Mesendoderm (in vitro differentiated cells): ENCODE measurements at regions not wholly inside any gene's neighbourhood (a gene's known extent, or its start where the extent isn't known, plus 50 kb on each side); places are given as distances from the start of the nearest gene placed in this dataset.

Experiments
- DNase-seq: peaks from one replicate; pipeline ENCODE4 v3.0.0; 2013
- H2AK5ac ChIP-seq: 2 replicates; pipeline ENCODE4 v1.6.1; 2013; ENCODE audit warnings: low read length, inconsistent platforms
- H2BK120ac ChIP-seq: 2 replicates; pipeline ENCODE4 v1.6.1; 2013; ENCODE audit warnings: low read depth, mild to moderate bottlenecking, low read length, moderate library complexity, mixed read lengths
- H2BK15ac ChIP-seq: replicated peaks from 2 replicates; pipeline ENCODE4 v1.6.1; 2013; ENCODE audit warnings: low read depth, mild to moderate bottlenecking, moderate library complexity
- H2BK5ac ChIP-seq: 2 replicates; pipeline ENCODE4 v1.6.1; 2013; ENCODE audit warnings: low read length, inconsistent platforms
- H3K18ac ChIP-seq: 2 replicates; pipeline ENCODE4 v1.6.1; 2013; ENCODE audit warnings: mild to moderate bottlenecking, low read length, mixed read lengths
- H3K23ac ChIP-seq: one replicate; pipeline ENCODE4 v1.6.1; 2013; ENCODE audit warnings: low read length
- H3K27ac ChIP-seq: 2 replicates; pipeline ENCODE4 v1.5.1; 2013; ENCODE audit warnings: low read depth, mild to moderate bottlenecking, inconsistent platforms, low read length, moderate library complexity
- H3K27me3 ChIP-seq: 2 replicates; pipeline ENCODE4 v1.6.1; 2013; ENCODE audit warnings: low read length, control low read depth, mild to moderate bottlenecking, inconsistent platforms; ENCODE audit not compliant: insufficient read depth, poor library complexity
- H3K36me3 ChIP-seq: 2 replicates; pipeline ENCODE4 v1.6.1; 2013; ENCODE audit warnings: low read length, inconsistent platforms; ENCODE audit not compliant: control insufficient read depth, insufficient read depth
- H3K4ac ChIP-seq: one replicate; pipeline ENCODE4 v1.6.1; 2013; ENCODE audit warnings: low read depth, mild to moderate bottlenecking, low read length, moderate library complexity
- H3K4me1 ChIP-seq: 2 replicates; pipeline ENCODE4 v1.6.1; 2013; ENCODE audit warnings: low read depth, low read length, inconsistent platforms; ENCODE audit not compliant: control insufficient read depth
- H3K4me2 ChIP-seq: 2 replicates; pipeline ENCODE4 v1.6.1; 2013; ENCODE audit warnings: low read length
- H3K4me3 ChIP-seq: 2 replicates; pipeline ENCODE4 v1.5.1; 2013; ENCODE audit warnings: mild to moderate bottlenecking, low read length
- H3K56ac ChIP-seq: one replicate; pipeline ENCODE4 v1.6.1; 2013; ENCODE audit warnings: low read length
- H3K79me1 ChIP-seq: 2 replicates; pipeline ENCODE4 v1.6.1; 2013; ENCODE audit warnings: low read length, inconsistent platforms
- H3K79me2 ChIP-seq: 2 replicates; pipeline ENCODE4 v1.6.1; 2013; ENCODE audit warnings: mild to moderate bottlenecking, low read length; ENCODE audit not compliant: control insufficient read depth, insufficient read depth
- H3K9ac ChIP-seq: 2 replicates; pipeline ENCODE4 v1.6.1; 2013; ENCODE audit warnings: low read length, inconsistent platforms
- H4K5ac ChIP-seq: one replicate; pipeline ENCODE4 v1.6.1; 2013; ENCODE audit warnings: low read length
- H4K8ac ChIP-seq: one replicate; pipeline ENCODE4 v1.6.1; 2013; ENCODE audit warnings: low read depth, mild to moderate bottlenecking, control low read depth, low read length, moderate library complexity
- WGBS: extraction: QIAGEN DNeasy Blood & Tissue Kit; methylation state at CpG from one replicate; pipeline ENCODE4 v1.1.7; 2013; ENCODE audit warnings: low lambda C conversion rate, missing lambda C conversion rate; ENCODE audit not compliant: insufficient coverage; ENCODE audit errors: extremely low coverage; 5-methylcytosine and 5-hydroxymethylcytosine counted together

DNA sequence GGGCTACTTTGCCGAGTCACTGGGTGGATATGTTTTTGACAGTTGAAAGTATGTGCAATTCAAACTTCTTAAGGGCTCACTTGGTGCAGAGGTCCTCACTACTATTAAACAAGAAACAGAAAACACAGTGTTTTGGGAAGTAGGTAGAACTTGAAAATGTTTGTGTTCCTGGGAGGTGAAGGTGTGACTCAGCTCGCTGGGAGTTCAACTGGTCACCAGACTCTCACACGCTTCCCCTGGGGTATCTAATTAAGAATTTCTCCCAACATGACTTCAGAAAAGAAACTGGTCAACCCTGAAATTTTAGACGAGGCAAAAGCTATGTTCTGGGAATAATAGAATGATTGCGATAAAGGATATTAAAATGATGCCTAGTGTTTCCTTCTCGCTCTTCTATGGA, 1039.8 kb upstream of the SEMA6D start:
- Histone ChIP-seq H3K4ac (peak overlapping the region; percentile 55), H3K79me2 (no peaks in the 10 kb centered on the region), H3K4me3 (no peak overlapping the region), H4K5ac (no peak overlapping the region), H3K79me1 (no peaks in the 10 kb centered on the region), H3K36me3 (no peaks in the 10 kb centered on the region), H2AK5ac (no peak overlapping the region), H2BK5ac (no peak overlapping the region), H3K4me2 (no peak overlapping the region), H3K56ac (no peak overlapping the region), H3K9ac (no peak overlapping the region), H3K27ac (no peak overlapping the region), H3K23ac (no peak overlapping the region), H2BK120ac (peak overlapping the region; percentile 45), H3K18ac (peak overlapping the region; percentile 80), H4K8ac (no peak overlapping the region), H3K27me3 (no peaks in the 10 kb centered on the region), H3K4me1 (no peaks in the 10 kb centered on the region), H2BK15ac (no peak overlapping the region)
- peak; percentile 25 for DNase-seq
- no CpG with 5 or more reads among the region's 6 CpGs for whole genome bisulfite sequencing

DNA sequence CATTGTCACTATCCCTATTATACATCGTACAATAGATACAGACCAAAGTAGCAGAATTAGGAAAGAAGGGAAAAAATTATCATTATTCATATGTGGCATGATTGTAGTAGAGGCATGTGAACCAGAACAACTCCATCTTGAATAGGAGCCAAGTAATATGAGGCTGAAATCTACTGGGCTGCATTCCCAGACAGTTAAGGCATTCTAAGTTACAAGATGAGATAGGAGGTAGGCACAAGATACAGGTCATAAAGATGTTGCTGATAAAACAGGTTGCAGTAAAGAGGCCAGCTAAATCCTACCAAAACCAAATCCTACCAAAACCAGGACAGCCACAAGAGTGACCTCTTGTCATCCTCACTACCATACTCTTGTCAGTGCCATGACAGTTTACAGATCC, 1035.4 kb upstream of the SEMA6D start:
- no CpG with 5 or more reads among the region's 1 CpG for WGBS
- Histone ChIP-seq H3K23ac (no peak overlapping the region), H3K4ac (no peak overlapping the region), H4K8ac (no peak overlapping the region), H3K27ac (no peak overlapping the region), H3K27me3 (no peaks in the 10 kb centered on the region), H4K5ac (no peak overlapping the region), H3K79me1 (no peaks in the 10 kb centered on the region), H3K36me3 (no peaks in the 10 kb centered on the region), H3K9ac (no peak overlapping the region), H2AK5ac (no peak overlapping the region), H3K4me2 (no peak overlapping the region), H3K4me1 (no peaks in the 10 kb centered on the region), H3K4me3 (no peak overlapping the region), H3K18ac (no peak overlapping the region), H2BK5ac (no peak overlapping the region), H2BK15ac (no peak overlapping the region), H2BK120ac (peak overlapping the region; percentile 14), H3K56ac (no peak overlapping the region), H3K79me2 (no peaks in the 10 kb centered on the region)
- peak; percentile 4 for DNase-seq

DNA sequence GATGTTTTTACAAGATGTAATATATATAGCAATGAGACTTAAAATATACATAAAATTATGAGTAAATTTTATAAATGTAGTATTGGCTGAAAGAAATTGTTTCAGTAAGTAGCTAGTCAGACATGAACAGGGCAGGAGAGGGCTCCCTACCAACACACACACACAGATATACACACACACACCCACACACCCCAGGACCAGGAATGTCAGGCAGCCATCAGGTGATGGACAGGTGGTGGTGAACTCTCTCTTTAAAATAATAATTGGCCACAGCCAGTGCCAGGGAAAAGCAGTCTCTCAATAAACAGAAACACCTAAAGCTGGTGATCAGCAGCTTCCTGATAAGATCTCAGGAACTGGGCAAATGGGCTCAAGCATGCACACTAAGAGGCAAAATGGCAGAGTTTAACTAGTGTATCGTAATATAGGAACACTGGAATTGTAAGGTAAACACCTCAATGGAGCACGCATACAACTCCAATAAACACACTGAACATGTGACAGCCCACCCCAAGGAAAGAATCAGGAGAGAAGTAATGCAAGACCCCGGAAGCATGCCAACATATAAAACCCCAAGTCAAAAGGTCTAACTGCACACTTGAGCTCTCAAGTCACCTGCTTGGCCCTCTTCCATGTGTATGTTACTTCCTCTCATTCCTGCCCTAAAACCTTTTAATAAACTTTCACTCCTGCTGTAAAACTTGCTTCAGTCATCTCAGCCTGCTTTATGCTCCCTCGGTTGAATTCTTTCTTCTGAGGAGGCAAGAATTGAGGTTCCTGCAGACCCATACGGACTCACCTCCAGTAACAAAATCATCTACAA, 1034.1 kb upstream of the SEMA6D start:
- no peaks in the 10 kb centered on the region for H3K36me3 ChIP-seq
- DNase-seq: no peak
- no peak overlapping the region for H3K9ac ChIP-seq
- H3K27me3 ChIP-seq: no peaks in the 10 kb centered on the region
- no peak overlapping the region for H3K56ac ChIP-seq
- no peak overlapping the region for H2BK5ac ChIP-seq
- no peak overlapping the region for H2BK15ac ChIP-seq
- no peaks in the 10 kb centered on the region for H3K4me1 ChIP-seq
- H4K8ac ChIP-seq: no peak overlapping the region
- no peak overlapping the region for H3K23ac ChIP-seq
- H3K27ac ChIP-seq: no peak overlapping the region
- no peaks in the 10 kb centered on the region for H3K79me2 ChIP-seq
- WGBS: no CpG with 5 or more reads among the region's 5 CpGs
- H3K79me1 ChIP-seq: no peaks in the 10 kb centered on the region
- H3K4ac ChIP-seq: peak overlapping the region; percentile 16
- no peak overlapping the region for H3K4me2 ChIP-seq
- H2BK120ac ChIP-seq: no peak overlapping the region
- no peak overlapping the region for H4K5ac ChIP-seq
- no peak overlapping the region for H3K4me3 ChIP-seq
- H2AK5ac ChIP-seq: no peak overlapping the region
- no peak overlapping the region for H3K18ac ChIP-seq

DNA sequence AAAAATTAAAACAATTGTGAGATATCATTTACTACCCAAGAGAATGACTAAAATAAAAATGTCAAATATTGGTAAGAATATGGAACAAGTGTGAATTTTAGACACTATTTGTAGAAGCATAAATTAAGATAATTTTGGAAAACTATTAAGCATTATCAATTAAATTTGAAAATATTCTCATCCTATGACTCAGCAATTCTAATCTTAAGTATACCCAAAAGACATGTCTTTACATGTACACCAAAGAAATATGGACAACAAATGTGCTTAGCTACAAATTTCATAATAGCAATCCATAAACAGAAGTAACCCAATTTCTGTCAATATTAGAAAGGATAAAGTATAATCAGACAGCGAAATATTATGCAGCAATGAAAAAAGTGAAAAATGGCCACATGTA, 1032.2 kb upstream of the SEMA6D start:
- Histone ChIP-seq H3K36me3 (no peaks in the 10 kb centered on the region), H2BK15ac (no peak overlapping the region), H3K56ac (no peak overlapping the region), H3K27ac (no peak overlapping the region), H4K5ac (no peak overlapping the region), H3K79me2 (no peaks in the 10 kb centered on the region), H3K4me2 (no peak overlapping the region), H3K4me3 (no peak overlapping the region), H2AK5ac (no peak overlapping the region), H3K27me3 (no peaks in the 10 kb centered on the region), H4K8ac (no peak overlapping the region), H2BK5ac (no peak overlapping the region), H2BK120ac (no peak overlapping the region), H3K4ac (no peak overlapping the region), H3K79me1 (no peaks in the 10 kb centered on the region), H3K18ac (no peak overlapping the region), H3K23ac (no peak overlapping the region), H3K4me1 (no peaks in the 10 kb centered on the region), H3K9ac (no peak overlapping the region)
- DNase-seq: no peak
- WGBS: no CpG with 5 or more reads among the region's 1 CpG

DNA sequence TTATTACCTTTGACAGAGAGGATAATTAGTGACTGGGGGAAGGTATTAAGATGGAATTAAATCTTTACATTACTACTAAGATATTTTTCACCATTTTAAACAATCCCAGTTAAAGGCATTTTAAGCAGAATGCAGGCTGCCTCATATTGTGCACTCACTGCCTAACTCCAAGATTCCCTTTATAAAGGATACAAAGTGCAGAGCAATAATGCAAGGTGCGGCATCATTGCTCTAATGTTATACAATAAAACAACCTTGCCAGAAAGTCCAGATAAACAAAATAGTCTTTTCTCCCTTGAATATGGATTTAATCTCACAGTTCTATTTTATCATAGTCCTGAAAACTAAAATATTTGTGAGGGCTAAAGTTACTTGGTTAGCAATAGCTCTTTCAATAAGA, 1031.6 kb upstream of the SEMA6D start:
- no peaks in the 10 kb centered on the region for H3K36me3 ChIP-seq
- H2BK15ac ChIP-seq: no peak overlapping the region
- H3K9ac ChIP-seq: no peak overlapping the region
- H3K4ac ChIP-seq: no peak overlapping the region
- no peak overlapping the region for H2AK5ac ChIP-seq
- no peak overlapping the region for H3K4me2 ChIP-seq
- no peaks in the 10 kb centered on the region for H3K79me1 ChIP-seq
- H3K18ac ChIP-seq: no peak overlapping the region
- no peak overlapping the region for H4K8ac ChIP-seq
- no peak for DNase-seq
- H3K27me3 ChIP-seq: no peaks in the 10 kb centered on the region
- no peak overlapping the region for H2BK120ac ChIP-seq
- no peak overlapping the region for H3K56ac ChIP-seq
- no peaks in the 10 kb centered on the region for H3K4me1 ChIP-seq
- H3K27ac ChIP-seq: no peak overlapping the region
- no CpG with 5 or more reads among the region's 1 CpG for WGBS
- H4K5ac ChIP-seq: no peak overlapping the region
- no peak overlapping the region for H3K23ac ChIP-seq
- no peaks in the 10 kb centered on the region for H3K79me2 ChIP-seq
- H3K4me3 ChIP-seq: no peak overlapping the region
- H2BK5ac ChIP-seq: no peak overlapping the region

DNA sequence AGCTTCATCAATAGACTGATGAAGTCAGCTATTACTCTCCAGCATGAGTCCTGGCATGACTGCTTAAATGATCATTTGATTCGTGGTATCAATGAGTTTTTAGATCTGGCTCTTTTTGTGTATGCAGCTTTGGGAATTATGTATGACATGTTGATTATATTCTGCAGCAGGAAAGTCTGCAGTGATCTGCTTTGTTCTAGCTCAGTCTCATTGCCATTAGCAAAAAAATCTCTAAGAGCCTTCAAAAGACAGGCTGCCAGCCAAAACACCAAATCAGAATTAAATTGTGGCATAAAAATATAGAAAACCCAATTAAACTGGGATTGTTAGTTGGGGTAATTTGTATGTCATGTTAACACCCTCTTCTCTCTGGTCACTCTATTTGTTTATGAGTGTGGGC, 1021.0 kb upstream of the SEMA6D start:
- Histone ChIP-seq H3K27ac (no peak overlapping the region), H3K27me3 (no peaks in the 10 kb centered on the region), H3K23ac (no peak overlapping the region), H4K8ac (no peak overlapping the region), H2BK15ac (no peak overlapping the region), H3K4me1 (no peaks in the 10 kb centered on the region), H3K79me2 (no peaks in the 10 kb centered on the region), H3K4me3 (no peak overlapping the region), H4K5ac (no peak overlapping the region), H2AK5ac (no peak overlapping the region), H3K56ac (no peak overlapping the region), H3K4me2 (no peak overlapping the region), H2BK5ac (no peak overlapping the region), H3K36me3 (no peaks in the 10 kb centered on the region), H3K4ac (no peak overlapping the region), H3K9ac (no peak overlapping the region), H3K79me1 (no peaks in the 10 kb centered on the region), H2BK120ac (no peak overlapping the region), H3K18ac (no peak overlapping the region)
- no peak for DNase-seq
- WGBS: no CpG with 5 or more reads among the region's 1 CpG
